ENCODE measurements at regions not wholly inside any gene's neighbourhood (a gene's known extent, or its start where the extent isn't known, plus 50 kb on each side); places are given as distances from the start of the nearest gene placed in this dataset.

DNA sequence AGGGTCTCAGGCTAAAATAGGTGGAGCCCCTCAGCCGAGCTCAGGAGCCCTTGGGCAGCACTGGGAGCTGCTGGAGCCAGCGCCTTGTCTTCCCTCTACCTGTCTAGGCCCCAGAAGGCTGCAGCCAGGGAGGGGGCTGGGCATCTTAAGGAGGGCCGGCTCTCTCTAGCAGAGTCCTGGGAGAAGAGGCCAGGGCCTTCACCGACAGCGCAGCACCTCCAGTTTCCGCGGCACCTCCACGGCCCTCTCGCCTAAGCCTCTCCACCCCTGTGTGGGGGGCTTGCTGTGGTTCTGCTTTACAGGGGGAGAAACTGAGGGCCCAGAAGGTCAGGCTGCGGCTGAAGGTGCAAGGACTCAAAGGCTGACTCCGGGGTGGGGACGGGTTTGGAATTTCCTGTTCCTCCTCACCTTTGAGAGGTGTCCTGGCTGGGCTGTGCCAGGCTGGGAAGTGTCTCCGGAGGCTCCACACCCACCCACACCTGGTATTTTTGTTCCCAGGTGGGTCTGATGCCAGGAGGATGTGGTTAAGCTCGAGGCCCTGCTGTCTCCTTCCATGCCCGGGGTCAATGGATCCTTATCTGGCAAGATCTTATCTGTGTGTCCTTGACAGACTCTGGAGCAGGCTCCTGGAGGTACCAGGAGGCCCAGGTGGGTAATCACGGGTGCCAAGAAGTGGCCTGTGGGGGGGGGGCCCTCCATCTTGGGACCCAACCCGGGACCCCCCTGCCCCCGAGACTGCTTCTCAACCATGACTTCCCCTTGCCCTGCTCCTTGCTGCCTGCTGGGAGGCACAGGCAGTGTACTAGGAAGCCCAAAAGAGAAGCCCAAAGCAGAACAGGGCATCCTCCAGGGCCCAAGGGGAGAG, 95.3 kb upstream of the FGF3 start:
- no peak for TF ChIP-seq POLR2A (IDR thresholded peaks at IDR 0.05; ENCODE audit: borderline replicate concordance, extremely low read depth, insufficient read depth, insufficient read length)
- TF ChIP-seq, protein P1, sequence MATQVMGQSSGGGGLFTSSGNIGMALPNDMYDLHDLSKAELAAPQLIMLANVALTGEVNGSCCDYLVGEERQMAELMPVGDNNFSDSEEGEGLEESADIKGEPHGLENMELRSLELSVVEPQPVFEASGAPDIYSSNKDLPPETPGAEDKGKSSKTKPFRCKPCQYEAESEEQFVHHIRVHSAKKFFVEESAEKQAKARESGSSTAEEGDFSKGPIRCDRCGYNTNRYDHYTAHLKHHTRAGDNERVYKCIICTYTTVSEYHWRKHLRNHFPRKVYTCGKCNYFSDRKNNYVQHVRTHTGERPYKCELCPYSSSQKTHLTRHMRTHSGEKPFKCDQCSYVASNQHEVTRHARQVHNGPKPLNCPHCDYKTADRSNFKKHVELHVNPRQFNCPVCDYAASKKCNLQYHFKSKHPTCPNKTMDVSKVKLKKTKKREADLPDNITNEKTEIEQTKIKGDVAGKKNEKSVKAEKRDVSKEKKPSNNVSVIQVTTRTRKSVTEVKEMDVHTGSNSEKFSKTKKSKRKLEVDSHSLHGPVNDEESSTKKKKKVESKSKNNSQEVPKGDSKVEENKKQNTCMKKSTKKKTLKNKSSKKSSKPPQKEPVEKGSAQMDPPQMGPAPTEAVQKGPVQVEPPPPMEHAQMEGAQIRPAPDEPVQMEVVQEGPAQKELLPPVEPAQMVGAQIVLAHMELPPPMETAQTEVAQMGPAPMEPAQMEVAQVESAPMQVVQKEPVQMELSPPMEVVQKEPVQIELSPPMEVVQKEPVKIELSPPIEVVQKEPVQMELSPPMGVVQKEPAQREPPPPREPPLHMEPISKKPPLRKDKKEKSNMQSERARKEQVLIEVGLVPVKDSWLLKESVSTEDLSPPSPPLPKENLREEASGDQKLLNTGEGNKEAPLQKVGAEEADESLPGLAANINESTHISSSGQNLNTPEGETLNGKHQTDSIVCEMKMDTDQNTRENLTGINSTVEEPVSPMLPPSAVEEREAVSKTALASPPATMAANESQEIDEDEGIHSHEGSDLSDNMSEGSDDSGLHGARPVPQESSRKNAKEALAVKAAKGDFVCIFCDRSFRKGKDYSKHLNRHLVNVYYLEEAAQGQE (IDR thresholded peaks at IDR 0.05; ENCODE audit: low read depth): no peak
- TF ChIP-seq, protein P2, sequence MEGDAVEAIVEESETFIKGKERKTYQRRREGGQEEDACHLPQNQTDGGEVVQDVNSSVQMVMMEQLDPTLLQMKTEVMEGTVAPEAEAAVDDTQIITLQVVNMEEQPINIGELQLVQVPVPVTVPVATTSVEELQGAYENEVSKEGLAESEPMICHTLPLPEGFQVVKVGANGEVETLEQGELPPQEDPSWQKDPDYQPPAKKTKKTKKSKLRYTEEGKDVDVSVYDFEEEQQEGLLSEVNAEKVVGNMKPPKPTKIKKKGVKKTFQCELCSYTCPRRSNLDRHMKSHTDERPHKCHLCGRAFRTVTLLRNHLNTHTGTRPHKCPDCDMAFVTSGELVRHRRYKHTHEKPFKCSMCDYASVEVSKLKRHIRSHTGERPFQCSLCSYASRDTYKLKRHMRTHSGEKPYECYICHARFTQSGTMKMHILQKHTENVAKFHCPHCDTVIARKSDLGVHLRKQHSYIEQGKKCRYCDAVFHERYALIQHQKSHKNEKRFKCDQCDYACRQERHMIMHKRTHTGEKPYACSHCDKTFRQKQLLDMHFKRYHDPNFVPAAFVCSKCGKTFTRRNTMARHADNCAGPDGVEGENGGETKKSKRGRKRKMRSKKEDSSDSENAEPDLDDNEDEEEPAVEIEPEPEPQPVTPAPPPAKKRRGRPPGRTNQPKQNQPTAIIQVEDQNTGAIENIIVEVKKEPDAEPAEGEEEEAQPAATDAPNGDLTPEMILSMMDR (IDR thresholded peaks at IDR 0.05 in 2 of 3, conservative IDR thresholded peaks at IDR 0.05 in 1 of 3; ENCODE audit: borderline replicate concordance in 1 of 3, insufficient read depth in 1 of 3, low read depth in 2 of 3, low read length in 2 of 3): no peak
- no peak for TF ChIP-seq ELF1 (IDR thresholded peaks at IDR 0.05; ENCODE audit: borderline replicate concordance, low read depth)
- TF ChIP-seq, protein P3, sequence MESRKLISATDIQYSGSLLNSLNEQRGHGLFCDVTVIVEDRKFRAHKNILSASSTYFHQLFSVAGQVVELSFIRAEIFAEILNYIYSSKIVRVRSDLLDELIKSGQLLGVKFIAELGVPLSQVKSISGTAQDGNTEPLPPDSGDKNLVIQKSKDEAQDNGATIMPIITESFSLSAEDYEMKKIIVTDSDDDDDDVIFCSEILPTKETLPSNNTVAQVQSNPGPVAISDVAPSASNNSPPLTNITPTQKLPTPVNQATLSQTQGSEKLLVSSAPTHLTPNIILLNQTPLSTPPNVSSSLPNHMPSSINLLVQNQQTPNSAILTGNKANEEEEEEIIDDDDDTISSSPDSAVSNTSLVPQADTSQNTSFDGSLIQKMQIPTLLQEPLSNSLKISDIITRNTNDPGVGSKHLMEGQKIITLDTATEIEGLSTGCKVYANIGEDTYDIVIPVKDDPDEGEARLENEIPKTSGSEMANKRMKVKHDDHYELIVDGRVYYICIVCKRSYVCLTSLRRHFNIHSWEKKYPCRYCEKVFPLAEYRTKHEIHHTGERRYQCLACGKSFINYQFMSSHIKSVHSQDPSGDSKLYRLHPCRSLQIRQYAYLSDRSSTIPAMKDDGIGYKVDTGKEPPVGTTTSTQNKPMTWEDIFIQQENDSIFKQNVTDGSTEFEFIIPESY (IDR thresholded peaks at IDR 0.05; ENCODE audit: extremely low read depth, insufficient replicate concordance, low read length): no peak
- TF ChIP-seq EZH2phosphoT487 (IDR thresholded peaks at IDR 0.05; ENCODE audit: borderline replicate concordance): no peak
- no peak for TF ChIP-seq SRF (IDR thresholded peaks at IDR 0.05; ENCODE audit: low read depth)
- peak; percentile 39; the same call in 1 of the 2 replicates for TF ChIP-seq POLR2AphosphoS5 (IDR thresholded peaks at IDR 0.05; ENCODE audit: low read depth, low read length)
- no peak for TF ChIP-seq ZNF274 (IDR thresholded peaks at IDR 0.05; ENCODE audit: low read depth, low read length)
- TF ChIP-seq CEBPB (IDR thresholded peaks at IDR 0.05; ENCODE audit: low read depth): no peak
- no peak for TF ChIP-seq FOSL1 (IDR thresholded peaks at IDR 0.05; ENCODE audit: low read depth)
- no peak for TF ChIP-seq SIN3A (IDR thresholded peaks at IDR 0.05; ENCODE audit: low read depth)
- TF ChIP-seq EZH2 (IDR thresholded peaks at IDR 0.05): no peak
- no peak for TF ChIP-seq EGR1 (IDR thresholded peaks at IDR 0.05; ENCODE audit: low read depth)

Data from HCT116 (cell line).